ENCODE measurements at regions not wholly inside any gene's neighbourhood (a gene's known extent, or its start where the extent isn't known, plus 50 kb on each side); places are given as distances from the start of the nearest gene placed in this dataset.

- DNase-seq (ENCODE audit: low spot score): no peak
Measured at GRCh38 chr15:47333734-47334133, 383.6 kb upstream of the SEMA6D start.

GRCh38 chr15:47334805-47335535 is 382.3 kb upstream of the SEMA6D start:
- no peak for DNase-seq (ENCODE audit: low spot score)

- DNase-seq (ENCODE audit: low spot score): no peak
Measured at GRCh38 chr15:47337106-47337505, 380.2 kb upstream of the SEMA6D start.

GRCh38 chr15:47337836-47338235 is 379.5 kb upstream of the SEMA6D start:
- DNase-seq (ENCODE audit: low spot score): no peak

- DNase-seq (ENCODE audit: low spot score): no peak
Measured at GRCh38 chr15:47338771-47339170, 378.5 kb upstream of the SEMA6D start.

GRCh38 chr15:47339800-47340570 is 377.3 kb upstream of the SEMA6D start:
- no peak for DNase-seq (ENCODE audit: low spot score)

GRCh38 chr15:47340571-47340920 is 376.8 kb upstream of the SEMA6D start:
- DNase-seq (ENCODE audit: low spot score): no peak

- DNase-seq (ENCODE audit: low spot score): no peak
Measured at GRCh38 chr15:47349179-47349578, 368.1 kb upstream of the SEMA6D start.

GRCh38 chr15:47351501-47351900 is 365.8 kb upstream of the SEMA6D start:
- no peak for DNase-seq (ENCODE audit: low spot score)

GRCh38 chr15:47352217-47352616 is 365.1 kb upstream of the SEMA6D start:
- DNase-seq (ENCODE audit: low spot score): no peak

GRCh38 chr15:47355759-47356158 is 361.5 kb upstream of the SEMA6D start:
- DNase-seq (ENCODE audit: low spot score): no peak

GRCh38 chr15:47356297-47356696 is 361.0 kb upstream of the SEMA6D start:
- no peak for DNase-seq (ENCODE audit: low spot score)

GRCh38 chr15:47358876-47359275 is 358.4 kb upstream of the SEMA6D start:
- no peak for DNase-seq (ENCODE audit: low spot score)

- DNase-seq (ENCODE audit: low spot score): no peak
Measured at GRCh38 chr15:47360305-47360704, 357.0 kb upstream of the SEMA6D start.

GRCh38 chr15:47362118-47362905 is 355.0 kb upstream of the SEMA6D start:
- no peak for DNase-seq (ENCODE audit: low spot score)

GRCh38 chr15:47363653-47364052 is 353.7 kb upstream of the SEMA6D start:
- no peak for DNase-seq (ENCODE audit: low spot score)

- DNase-seq (ENCODE audit: low spot score): no peak
Measured at GRCh38 chr15:47364230-47365141, 352.8 kb upstream of the SEMA6D start.

- DNase-seq (ENCODE audit: low spot score): no peak
Measured at GRCh38 chr15:47366884-47367283, 350.4 kb upstream of the SEMA6D start.

GRCh38 chr15:47367726-47368390 is 349.4 kb upstream of the SEMA6D start:
- DNase-seq (ENCODE audit: low spot score): no peak

- no peak for DNase-seq (ENCODE audit: low spot score)
Measured at GRCh38 chr15:47371939-47372338, 345.4 kb upstream of the SEMA6D start.

- no peak for DNase-seq (ENCODE audit: low spot score)
Measured at GRCh38 chr15:47374222-47374621, 343.1 kb upstream of the SEMA6D start.
